Type B pancreatic cell (in vitro differentiated cells): ENCODE measurements at regions not wholly inside any gene's neighbourhood (a gene's known extent, or its start where the extent isn't known, plus 50 kb on each side); places are given as distances from the start of the nearest gene placed in this dataset.
"Not testable (repeated sequence)": the region's sequence is repeated elsewhere in the genome, so short reads cannot be mapped to it uniquely, and the experiment has no call there.

Experiments used
- DNase-seq: peaks from one replicate; pipeline ENCODE4 v3.0.0; 2021; ENCODE audit warnings: mixed read lengths; ENCODE audit not compliant: unreplicated experiment; ENCODE audit errors: extremely low spot score
- H3K27ac Mint-ChIP-seq: 2 replicates; pipeline ENCODE4 v1.8.0; 2021; ENCODE audit warnings: mild to moderate bottlenecking, mixed read lengths
- H3K27me3 Mint-ChIP-seq: 2 replicates; pipeline ENCODE4 v1.8.0; 2021; ENCODE audit warnings: mixed read lengths
- H3K36me3 Mint-ChIP-seq: 2 replicates; pipeline ENCODE4 v1.8.0; 2021; ENCODE audit warnings: mixed read lengths
- H3K4me1 Mint-ChIP-seq: one replicate; pipeline ENCODE4 v1.8.0; 2021; ENCODE audit warnings: mixed read lengths; ENCODE audit not compliant: unreplicated experiment
- H3K4me3 Mint-ChIP-seq: 2 replicates; pipeline ENCODE4 v1.8.0; 2021; ENCODE audit warnings: mild to moderate bottlenecking, mixed read lengths
- H3K9me3 Mint-ChIP-seq: 2 replicates; pipeline ENCODE4 v1.8.0; 2021; ENCODE audit warnings: mixed read lengths
- CTCF ChIP-seq: fragments of 200-600 bp; sonication (generic); conservative IDR thresholded peaks from 2 replicates; pipeline ENCODE4 v1.5.0; 2021; ENCODE audit warnings: antibody characterized with exemption, mild to moderate bottlenecking

GRCh38 chr2:142416996-142417395 is 286.2 kb upstream of the LRP1B start:
- Mint-ChIP-seq H3K27me3 (no peaks in the 10 kb centered on the region), H3K36me3 (no peaks in the 10 kb centered on the region), H3K27ac (no peak overlapping the region), H3K4me3 (no peak overlapping the region), H3K9me3 (no peaks in the 10 kb centered on the region), H3K4me1 (no peaks in the 10 kb centered on the region)
- no peak for TF ChIP-seq CTCF
- DNase-seq, result no peak

- H3K36me3 Mint-ChIP-seq, result no peaks in the 10 kb centered on the region
- H3K9me3 Mint-ChIP-seq, result no peaks in the 10 kb centered on the region
- no peak for DNase-seq
- no peaks in the 10 kb centered on the region for H3K4me1 Mint-ChIP-seq
- H3K4me3 Mint-ChIP-seq, result no peak overlapping the region
- no peaks in the 10 kb centered on the region for H3K27me3 Mint-ChIP-seq
- no peak overlapping the region for H3K27ac Mint-ChIP-seq
- no peak for TF ChIP-seq CTCF
These were observed 284.6 kb upstream of the LRP1B start for GRCh38 chr2:142415461-142415860.

GRCh38 chr2:142398212-142398611 is 267.4 kb upstream of the LRP1B start:
- no peak overlapping the region for H3K27ac Mint-ChIP-seq
- DNase-seq, result no peak
- H3K36me3 Mint-ChIP-seq, result no peaks in the 10 kb centered on the region
- H3K4me1 Mint-ChIP-seq, result no peaks in the 10 kb centered on the region
- no peak overlapping the region for H3K4me3 Mint-ChIP-seq
- no peak for TF ChIP-seq CTCF
- peaks cover 8% of the 10 kb centered on the region for H3K9me3 Mint-ChIP-seq
- H3K27me3 Mint-ChIP-seq, result no peaks in the 10 kb centered on the region

- Mint-ChIP-seq H3K36me3 (no peaks in the 10 kb centered on the region), H3K27me3 (no peaks in the 10 kb centered on the region), H3K27ac (no peak overlapping the region), H3K4me3 (no peak overlapping the region), H3K9me3 (peaks cover 4% of the 10 kb centered on the region), H3K4me1 (no peaks in the 10 kb centered on the region)
- no peak for TF ChIP-seq CTCF
- DNase-seq, result no peak
These were observed 264.5 kb upstream of the LRP1B start for GRCh38 chr2:142395291-142395690.

GRCh38 chr2:142380372-142380771 is 249.6 kb upstream of the LRP1B start:
- H3K27me3 Mint-ChIP-seq, result no peaks in the 10 kb centered on the region
- DNase-seq, result no peak
- H3K4me1 Mint-ChIP-seq, result no peaks in the 10 kb centered on the region
- H3K4me3 Mint-ChIP-seq, result no peak overlapping the region
- TF ChIP-seq CTCF, result no peak
- no peaks in the 10 kb centered on the region for H3K36me3 Mint-ChIP-seq
- no peak overlapping the region for H3K27ac Mint-ChIP-seq
- peaks cover 4% of the 10 kb centered on the region for H3K9me3 Mint-ChIP-seq

- not testable (repeated sequence) for H3K4me3 Mint-ChIP-seq, H3K27me3 Mint-ChIP-seq, H3K9me3 Mint-ChIP-seq, H3K4me1 Mint-ChIP-seq, H3K27ac Mint-ChIP-seq, DNase-seq, H3K36me3 Mint-ChIP-seq
These were observed 231.3 kb upstream of the LRP1B start for GRCh38 chr2:142362069-142362468.
